Mesenchymal stem cell (in vitro differentiated cells and primary cell): ENCODE measurements at regions not wholly inside any gene's neighbourhood (a gene's known extent, or its start where the extent isn't known, plus 50 kb on each side); places are given as distances from the start of the nearest gene placed in this dataset.
A peak's percentile ranks its signal among the peaks of the same experiment; 100 is the strongest.

ENCODE experiments used
- DNase-seq: peaks from one replicate; pipeline ENCODE4 v3.0.0-alpha.2; 2013
- H2AFZ ChIP-seq: one replicate; pipeline ENCODE4 v1.6.1; 2013; ENCODE audit warnings: low read depth, mild to moderate bottlenecking, control low read depth, inconsistent platforms, low read length, moderate library complexity
- H2AK5ac ChIP-seq: 2 replicates; pipeline ENCODE4 v1.6.1; 2013; ENCODE audit warnings: low read length, moderate library complexity, mild to moderate bottlenecking, inconsistent platforms; ENCODE audit not compliant: severe bottlenecking
- H2BK120ac ChIP-seq: one replicate; pipeline ENCODE4 v1.6.1; 2013; ENCODE audit warnings: low read depth, mild to moderate bottlenecking, inconsistent platforms, low read length, moderate library complexity
- H2BK12ac ChIP-seq, 2 experiments: one replicate each; pipeline ENCODE4 v1.6.1; 2013; ENCODE audit warnings: inconsistent platforms in 2 of 2, low read length in 2 of 2, mild to moderate bottlenecking in 2 of 2, moderate library complexity in 2 of 2, control low read depth in 1 of 2
- H2BK15ac ChIP-seq: one replicate; pipeline ENCODE4 v1.6.1; 2013; ENCODE audit warnings: mild to moderate bottlenecking, low read depth, inconsistent platforms; ENCODE audit not compliant: poor library complexity, severe bottlenecking
- H2BK5ac ChIP-seq: 2 replicates; pipeline ENCODE4 v1.6.1; 2013; ENCODE audit warnings: low read depth, mild to moderate bottlenecking, low read length, control low read depth, inconsistent platforms; ENCODE audit not compliant: poor library complexity, severe bottlenecking
- H3K14ac ChIP-seq, 2 experiments: one replicate each; pipeline ENCODE4 v1.6.1; 2013; ENCODE audit warnings: inconsistent platforms in 2 of 2, low read length in 2 of 2, control low read depth in 1 of 2, mild to moderate bottlenecking in 1 of 2, moderate library complexity in 1 of 2
- H3K18ac ChIP-seq, 2 experiments: one replicate each; pipeline ENCODE4 v1.6.1; 2013; ENCODE audit warnings: inconsistent platforms in 2 of 2, low read length in 2 of 2, control low read depth in 1 of 2, low read depth in 1 of 2, mild to moderate bottlenecking in 1 of 2
- H3K23ac ChIP-seq, 2 experiments: one replicate each; pipeline ENCODE4 v1.6.1; 2013; ENCODE audit warnings: inconsistent platforms in 2 of 2, low read length in 2 of 2, mild to moderate bottlenecking in 2 of 2, moderate library complexity in 2 of 2, control low read depth in 1 of 2
- H3K27ac ChIP-seq: 2 replicates; pipeline ENCODE4 v1.5.1; 2013; ENCODE audit warnings: mild to moderate bottlenecking, moderate library complexity, low read length, control low read depth, inconsistent platforms; ENCODE audit not compliant: poor library complexity, severe bottlenecking
- H3K27me3 ChIP-seq, 2 experiments: 2 replicates each; pipeline versions ENCODE4 v1.6.1 to v1.7.0; 2013; ENCODE audit warnings: low read length in 2 of 2, mild to moderate bottlenecking in 2 of 2, moderate library complexity in 2 of 2, control low read depth in 1 of 2, inconsistent platforms in 1 of 2; ENCODE audit not compliant: control insufficient read depth in 1 of 2, insufficient read depth in 1 of 2
- H3K36me3 ChIP-seq, 2 experiments: 2 replicates each; pipeline versions ENCODE4 v1.6.1 to v1.7.0; 2013; ENCODE audit warnings: low read length in 2 of 2, control low read depth in 1 of 2, inconsistent platforms in 1 of 2, low read depth in 1 of 2, mild to moderate bottlenecking in 1 of 2; ENCODE audit not compliant: insufficient read depth in 2 of 2, control insufficient read depth in 1 of 2
- H3K4ac ChIP-seq, 2 experiments: one replicate each; pipeline ENCODE4 v1.6.1; 2013; ENCODE audit warnings: inconsistent platforms in 2 of 2, low read length in 2 of 2, mild to moderate bottlenecking in 2 of 2, moderate library complexity in 2 of 2, control low read depth in 1 of 2, low read depth in 1 of 2
- H3K4me1 ChIP-seq: 2 replicates; pipeline ENCODE4 v1.6.1; 2013; ENCODE audit warnings: low read depth, low read length, control low read depth; ENCODE audit not compliant: control insufficient read depth, insufficient read depth
- H3K4me2 ChIP-seq: 2 replicates; pipeline ENCODE4 v1.6.1; 2013; ENCODE audit warnings: low read length, mild to moderate bottlenecking, inconsistent platforms; ENCODE audit not compliant: poor library complexity, severe bottlenecking
- H3K4me3 ChIP-seq, 2 experiments: 2 replicates each; pipeline versions ENCODE4 v1.5.1 to v1.7.0; 2013; ENCODE audit warnings: low read length in 2 of 2, mild to moderate bottlenecking in 2 of 2, control low read depth in 1 of 2, low read depth in 1 of 2; ENCODE audit not compliant: insufficient read depth in 1 of 2
- H3K79me1 ChIP-seq: replicated peaks from 2 replicates; pipeline ENCODE4 v1.6.1; 2013; ENCODE audit warnings: mild to moderate bottlenecking, control low read depth, low read length, inconsistent platforms; ENCODE audit not compliant: poor library complexity, severe bottlenecking
- H3K9ac ChIP-seq: 2 replicates; pipeline ENCODE4 v1.7.0; 2013; ENCODE audit warnings: mild to moderate bottlenecking, low read length, moderate library complexity
- H3K9me3 ChIP-seq: 2 replicates; pipeline ENCODE4 v1.7.0; 2013; ENCODE audit warnings: mild to moderate bottlenecking, low read length; ENCODE audit not compliant: control insufficient read depth
- H4K8ac ChIP-seq: one replicate; pipeline ENCODE4 v1.6.1; 2013; ENCODE audit warnings: inconsistent platforms, mild to moderate bottlenecking, low read length, moderate library complexity
- H4K91ac ChIP-seq: one replicate; pipeline ENCODE4 v1.6.1; 2013; ENCODE audit warnings: mild to moderate bottlenecking, low read length, inconsistent platforms
- WGBS: methylation state at CpG from one replicate; pipeline ENCODE4 v1.1.7; 2013; ENCODE audit warnings: mixed read lengths; 5-methylcytosine and 5-hydroxymethylcytosine counted together

DNA sequence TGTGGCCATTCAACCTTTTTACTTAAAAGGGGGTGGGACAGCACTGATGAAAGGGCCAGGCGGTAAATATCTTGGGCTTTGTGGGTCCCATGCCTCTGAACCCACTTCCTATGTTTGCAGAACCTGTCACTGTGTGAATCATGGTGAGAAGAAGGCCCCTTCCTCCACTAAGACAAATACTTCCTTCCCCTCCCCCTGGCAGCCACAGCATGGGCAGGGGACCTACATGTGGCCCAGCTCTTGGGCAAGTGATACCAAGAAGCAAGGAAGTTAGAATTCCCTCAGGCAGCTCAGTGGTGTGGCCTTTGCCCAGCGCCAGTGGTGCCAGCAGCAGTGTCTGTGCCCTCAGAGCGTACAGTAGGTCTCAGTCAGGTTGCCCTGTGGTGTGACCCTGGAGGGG lies 168.6 kb downstream of the TRIM33 start:
- H4K8ac ChIP-seq, result no peak overlapping the region
- no peaks in the 10 kb centered on the region for H3K9me3 ChIP-seq
- no peak overlapping the region for H3K23ac ChIP-seq
- H3K9ac ChIP-seq, result no peak overlapping the region
- H2AFZ ChIP-seq, result no peak overlapping the region
- H2BK15ac ChIP-seq, result no peak overlapping the region
- DNase-seq, result no peak
- H3K18ac ChIP-seq, result no peak overlapping the region
- no peaks in the 10 kb centered on the region for H3K79me1 ChIP-seq
- H3K4me3 ChIP-seq, result no peak overlapping the region
- H3K27ac ChIP-seq, result peak overlapping the region; percentile 53
- no peak overlapping the region for H3K4ac ChIP-seq
- H3K4me1 ChIP-seq, result peaks cover 11% of the 10 kb centered on the region
- no peak overlapping the region for H2BK120ac ChIP-seq
- H3K14ac ChIP-seq, result no peak overlapping the region
- no peak overlapping the region for H2BK5ac ChIP-seq
- peaks cover 6 to 12% of the 10 kb centered on the region in 2 experiments for H3K27me3 ChIP-seq
- no peak overlapping the region for H2BK12ac ChIP-seq
- 86% methylated on average over 2 of the region's 3 CpGs for WGBS
- H3K36me3 ChIP-seq, result no peaks in the 10 kb centered on the region
- H3K4me2 ChIP-seq, result no peak overlapping the region
- H4K91ac ChIP-seq, result no peak overlapping the region
- peak overlapping the region; percentile 10 for H2AK5ac ChIP-seq

- Histone ChIP-seq H2AFZ (no peak overlapping the region), H3K4me1 (peaks cover 11% of the 10 kb centered on the region), H3K23ac (no peak overlapping the region), H2BK120ac (no peak overlapping the region), H3K79me1 (no peaks in the 10 kb centered on the region), H3K9ac (no peak overlapping the region), H3K4ac (no peak overlapping the region), H3K36me3 (no peaks in the 10 kb centered on the region), H4K91ac (no peak overlapping the region), H4K8ac (peak overlapping the region; percentile 33), H3K9me3 (no peaks in the 10 kb centered on the region), H2BK15ac (no peak overlapping the region), H3K18ac (no peak overlapping the region), H3K27ac (peak overlapping the region; percentile 32), H3K4me2 (no peak overlapping the region), H3K14ac (no peak overlapping the region), H2BK5ac (no peak overlapping the region), H3K27me3 (peaks cover 5 to 12% of the 10 kb centered on the region in 2 experiments), H2AK5ac (no peak overlapping the region), H3K4me3 (no peak overlapping the region), H2BK12ac (no peak overlapping the region)
- no peak for DNase-seq
- WGBS, result 48% methylated on average over 4 of the region's 6 CpGs
Measured at GRCh38 chr1:114341856-114342255, 169.1 kb downstream of the TRIM33 start.

- Histone ChIP-seq H3K79me1 (no peaks in the 10 kb centered on the region), H3K4me1 (peaks cover 8% of the 10 kb centered on the region), H3K4ac (no peak overlapping the region), H3K27me3 (peaks cover 5 to 12% of the 10 kb centered on the region in 2 experiments), H2BK120ac (no peak overlapping the region), H3K9me3 (no peaks in the 10 kb centered on the region), H3K36me3 (no peaks in the 10 kb centered on the region), H3K9ac (no peak overlapping the region), H3K18ac (no peak overlapping the region), H2BK12ac (no peak overlapping the region), H3K14ac (no peak overlapping the region), H3K4me2 (no peak overlapping the region), H2AFZ (no peak overlapping the region), H2AK5ac (no peak overlapping the region), H3K27ac (no peak overlapping the region), H4K91ac (no peak overlapping the region), H2BK5ac (no peak overlapping the region), H4K8ac (no peak overlapping the region), H3K4me3 (no peak overlapping the region), H3K23ac (no peak overlapping the region), H2BK15ac (no peak overlapping the region)
- no peak for DNase-seq
- WGBS, result 88% methylated on average over 3 of the region's 3 CpGs
Measured at GRCh38 chr1:114341299-114341698, 169.7 kb downstream of the TRIM33 start.

DNA sequence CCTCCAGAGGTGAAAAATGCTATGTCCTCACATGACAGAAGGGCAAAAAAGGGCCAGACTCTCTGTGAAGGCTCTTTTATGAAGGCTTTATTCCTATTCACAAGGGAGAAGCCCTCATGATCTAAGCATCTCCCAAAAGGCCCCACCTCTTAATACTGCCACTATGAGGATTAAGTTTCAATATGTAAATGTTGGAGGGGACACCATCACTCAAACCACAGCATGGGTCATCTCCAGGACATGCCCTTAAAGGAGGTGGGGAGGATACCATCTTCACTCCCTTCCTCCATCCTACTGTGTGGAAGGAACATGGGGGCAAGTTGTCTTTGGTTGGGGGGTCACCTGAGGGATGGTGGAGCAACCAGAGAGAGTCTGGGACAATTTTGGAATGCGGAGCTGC lies 170.1 kb downstream of the TRIM33 start:
- H2BK12ac ChIP-seq, result no peak overlapping the region
- no peak overlapping the region for H3K4me2 ChIP-seq
- no peak overlapping the region for H2BK5ac ChIP-seq
- 92% methylated on average over 1 of the region's 1 CpG for WGBS
- H2AK5ac ChIP-seq, result no peak overlapping the region
- H3K79me1 ChIP-seq, result no peaks in the 10 kb centered on the region
- no peaks in the 10 kb centered on the region for H3K9me3 ChIP-seq
- DNase-seq, result no peak
- no peak overlapping the region for H2BK15ac ChIP-seq
- H4K8ac ChIP-seq, result no peak overlapping the region
- no peak overlapping the region for H3K9ac ChIP-seq
- no peak overlapping the region for H2BK120ac ChIP-seq
- H4K91ac ChIP-seq, result no peak overlapping the region
- no peaks in the 10 kb centered on the region for H3K36me3 ChIP-seq
- no peak overlapping the region for H3K4ac ChIP-seq
- peaks cover 5 to 12% of the 10 kb centered on the region in 2 experiments for H3K27me3 ChIP-seq
- no peak overlapping the region for H3K4me3 ChIP-seq
- no peak overlapping the region for H2AFZ ChIP-seq
- H3K27ac ChIP-seq, result no peak overlapping the region
- no peak overlapping the region for H3K23ac ChIP-seq
- peaks cover 5% of the 10 kb centered on the region for H3K4me1 ChIP-seq
- H3K18ac ChIP-seq, result no peak overlapping the region
- no peak overlapping the region for H3K14ac ChIP-seq
